Kidney epithelial cell (primary cell): ENCODE measurements at regions not wholly inside any gene's neighbourhood (a gene's known extent, or its start where the extent isn't known, plus 50 kb on each side); places are given as distances from the start of the nearest gene placed in this dataset.

Experiments used
- DNase-seq: peaks from one replicate; pipeline ENCODE4 v3.0.0-alpha.2; 2010; ENCODE audit warnings: low read depth
- H3K27me3 ChIP-seq: 2 replicates; pipeline ENCODE4 v1.6.0; 2011; ENCODE audit warnings: low read length; ENCODE audit not compliant: control insufficient read depth, insufficient read depth
- H3K36me3 ChIP-seq: 2 replicates; pipeline ENCODE4 v1.5.1; 2011; ENCODE audit warnings: low read length; ENCODE audit not compliant: control insufficient read depth, insufficient read depth
- H3K4me3 ChIP-seq: 2 replicates; pipeline ENCODE4 v1.5.1; 2011; ENCODE audit warnings: low read depth, mild to moderate bottlenecking, control low read depth, low read length
- TF ChIP-seq, protein P1 (sequence below): IDR thresholded peaks from 2 replicates; pipeline ENCODE4 v1.5.1; 2011; ENCODE audit warnings: mild to moderate bottlenecking, moderate library complexity, low read length, control low read depth, inconsistent platforms; ENCODE audit not compliant: insufficient read depth, poor library complexity, severe bottlenecking

DNA sequence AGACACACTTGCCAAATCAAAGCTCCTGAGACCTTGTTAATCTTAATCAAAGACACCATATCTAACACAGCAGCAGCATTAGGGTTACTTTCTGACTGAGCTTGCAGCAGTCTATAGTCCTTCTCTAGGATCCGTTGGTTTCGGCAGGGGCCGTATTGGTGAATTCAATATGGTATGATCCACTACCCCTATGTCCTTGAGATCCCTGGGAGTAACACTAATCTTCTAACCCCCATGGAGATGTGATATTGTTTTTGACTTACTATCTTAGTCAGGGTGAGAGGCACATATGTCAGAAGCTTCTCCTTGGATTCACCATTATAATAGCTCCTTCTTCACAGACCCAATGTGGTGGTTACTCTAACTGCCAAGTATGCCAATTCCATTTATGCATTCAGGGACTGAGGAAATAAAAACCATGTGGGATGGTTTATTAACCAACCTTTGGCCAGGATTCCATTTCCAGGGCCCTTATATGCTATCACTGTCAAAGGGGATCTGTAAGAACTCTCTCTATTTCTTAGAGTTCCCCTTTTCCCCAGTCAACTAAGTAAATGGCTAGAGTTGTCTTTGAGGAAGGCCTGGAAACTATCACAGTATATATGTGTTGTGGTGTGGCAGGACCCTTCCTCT lies 673.6 kb upstream of the USP24 start:
- no peak for DNase-seq
- no peak overlapping the region for H3K4me3 ChIP-seq
- TF ChIP-seq, protein P1, sequence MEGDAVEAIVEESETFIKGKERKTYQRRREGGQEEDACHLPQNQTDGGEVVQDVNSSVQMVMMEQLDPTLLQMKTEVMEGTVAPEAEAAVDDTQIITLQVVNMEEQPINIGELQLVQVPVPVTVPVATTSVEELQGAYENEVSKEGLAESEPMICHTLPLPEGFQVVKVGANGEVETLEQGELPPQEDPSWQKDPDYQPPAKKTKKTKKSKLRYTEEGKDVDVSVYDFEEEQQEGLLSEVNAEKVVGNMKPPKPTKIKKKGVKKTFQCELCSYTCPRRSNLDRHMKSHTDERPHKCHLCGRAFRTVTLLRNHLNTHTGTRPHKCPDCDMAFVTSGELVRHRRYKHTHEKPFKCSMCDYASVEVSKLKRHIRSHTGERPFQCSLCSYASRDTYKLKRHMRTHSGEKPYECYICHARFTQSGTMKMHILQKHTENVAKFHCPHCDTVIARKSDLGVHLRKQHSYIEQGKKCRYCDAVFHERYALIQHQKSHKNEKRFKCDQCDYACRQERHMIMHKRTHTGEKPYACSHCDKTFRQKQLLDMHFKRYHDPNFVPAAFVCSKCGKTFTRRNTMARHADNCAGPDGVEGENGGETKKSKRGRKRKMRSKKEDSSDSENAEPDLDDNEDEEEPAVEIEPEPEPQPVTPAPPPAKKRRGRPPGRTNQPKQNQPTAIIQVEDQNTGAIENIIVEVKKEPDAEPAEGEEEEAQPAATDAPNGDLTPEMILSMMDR, result no peak
- H3K36me3 ChIP-seq, result no peaks in the 10 kb centered on the region
- H3K27me3 ChIP-seq, result no peaks in the 10 kb centered on the region

DNA sequence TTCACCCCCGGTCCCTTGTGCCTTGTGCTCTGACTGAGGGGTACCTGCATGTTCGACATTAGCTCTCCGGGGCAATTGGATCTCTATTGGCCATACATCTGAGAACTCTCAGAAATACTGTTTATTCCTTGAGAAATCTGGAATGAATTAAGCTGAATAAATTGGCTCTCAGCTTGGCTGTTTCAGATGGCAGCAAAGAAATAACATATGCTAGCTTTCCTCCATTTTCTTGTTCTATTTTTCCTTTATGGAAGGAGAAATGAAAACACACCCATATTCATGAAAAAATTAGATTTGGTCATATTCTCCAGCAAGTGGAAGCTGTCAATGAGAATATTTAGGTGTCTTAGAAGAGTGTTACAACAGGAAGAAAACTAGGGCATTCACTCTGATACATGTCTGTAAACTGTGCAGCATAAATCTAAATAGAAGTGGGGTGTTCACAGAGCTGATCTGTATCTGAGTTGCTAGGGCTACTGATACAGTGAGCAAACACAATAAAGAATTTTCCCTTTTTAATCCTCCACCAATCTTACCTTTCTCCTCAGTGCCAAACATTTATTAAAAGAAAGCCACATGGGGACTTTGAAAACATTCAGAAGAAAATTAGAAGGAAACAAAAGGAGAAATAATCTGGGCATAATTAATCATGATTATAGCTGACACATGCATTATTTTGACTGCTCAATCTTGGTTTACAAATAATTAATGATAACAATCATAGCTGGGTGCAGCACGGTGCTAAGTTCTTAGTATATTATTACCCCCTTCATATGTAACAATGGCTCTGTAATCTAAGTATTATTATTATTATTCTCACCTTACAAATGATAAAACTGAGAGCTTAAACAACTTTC lies 671.9 kb upstream of the USP24 start:
- TF ChIP-seq, protein P1, result no peak
- H3K27me3 ChIP-seq, result no peaks in the 10 kb centered on the region
- no peak overlapping the region for H3K4me3 ChIP-seq
- H3K36me3 ChIP-seq, result no peaks in the 10 kb centered on the region
- no peak for DNase-seq

DNA sequence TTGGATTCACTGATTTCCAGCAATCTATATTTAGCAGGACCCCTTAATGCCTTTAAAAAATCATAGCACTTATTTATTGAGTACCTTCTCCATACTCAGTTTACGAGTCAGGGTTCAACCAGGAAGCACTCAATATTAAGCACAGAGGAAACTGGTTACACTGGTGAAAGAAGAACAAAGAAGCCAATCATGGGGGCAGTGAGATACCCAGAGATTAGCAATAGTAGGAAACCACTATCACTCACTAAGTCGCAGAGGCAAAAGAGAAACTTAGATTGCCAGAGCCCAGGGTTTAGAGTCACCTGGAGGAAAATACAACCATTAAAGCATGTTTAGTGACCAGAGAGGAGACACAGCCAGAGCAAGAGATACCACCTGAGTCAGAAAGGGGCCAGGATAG lies 670.5 kb upstream of the USP24 start:
- H3K36me3 ChIP-seq, result no peaks in the 10 kb centered on the region
- no peak overlapping the region for H3K4me3 ChIP-seq
- TF ChIP-seq, protein P1, result no peak
- H3K27me3 ChIP-seq, result no peaks in the 10 kb centered on the region
- no peak for DNase-seq

DNA sequence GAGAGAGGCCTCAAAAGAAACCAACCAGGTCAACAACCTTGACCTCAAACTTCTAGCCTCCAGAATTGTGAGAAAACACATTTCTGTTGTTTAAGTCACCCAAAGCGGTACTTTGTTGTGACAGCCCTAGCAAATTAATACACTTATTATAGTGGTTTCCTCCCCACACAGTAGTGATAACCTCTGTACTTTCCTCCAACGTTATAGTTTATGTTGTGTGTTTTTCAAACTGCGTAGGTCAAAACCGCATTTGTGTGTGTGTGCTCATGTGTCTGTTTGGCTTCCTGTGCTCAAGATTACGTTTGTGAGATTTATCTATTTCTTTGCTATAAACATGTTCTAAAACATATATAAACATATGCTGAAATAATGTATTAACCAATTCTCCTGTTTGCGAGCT lies 667.8 kb upstream of the USP24 start:
- H3K27me3 ChIP-seq, result peaks cover 3% of the 10 kb centered on the region
- H3K4me3 ChIP-seq, result no peak overlapping the region
- TF ChIP-seq, protein P1, result no peak
- no peaks in the 10 kb centered on the region for H3K36me3 ChIP-seq
- DNase-seq, result no peak

DNA sequence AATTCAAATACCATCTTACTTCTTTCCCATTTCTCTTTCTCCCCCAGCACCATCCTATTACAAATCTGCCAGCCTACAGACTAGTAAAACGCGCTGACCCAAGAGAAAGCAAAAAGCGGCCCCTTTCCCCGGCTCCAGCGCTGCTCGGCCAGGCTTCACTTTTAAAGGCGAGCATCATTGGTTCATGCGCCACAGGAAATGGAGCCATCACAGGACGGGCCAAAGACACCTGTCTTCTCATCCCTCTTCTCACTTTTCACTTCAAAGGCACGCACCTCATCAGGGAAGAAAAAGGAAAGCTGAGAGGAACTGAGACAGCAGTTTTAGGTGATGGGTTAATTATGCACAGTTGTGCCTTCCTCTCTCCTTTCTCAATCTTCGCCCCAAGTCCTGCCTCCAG lies 664.2 kb upstream of the USP24 start:
- TF ChIP-seq, protein P1, result no peak
- peaks cover 3% of the 10 kb centered on the region for H3K27me3 ChIP-seq
- no peak for DNase-seq
- H3K4me3 ChIP-seq, result no peak overlapping the region
- H3K36me3 ChIP-seq, result no peaks in the 10 kb centered on the region
